Stimulated activated CD8-positive, alpha-beta memory T cell treated with anti-CD3 and anti-CD28 coated beads, Interleukin-15, amount 100 ng/mL, for 24 hours (primary cell): ENCODE measurements at regions not wholly inside any gene's neighbourhood (a gene's known extent, or its start where the extent isn't known, plus 50 kb on each side); places are given as distances from the start of the nearest gene placed in this dataset.
"Not testable (repeated sequence)": the region's sequence is repeated elsewhere in the genome, so short reads cannot be mapped to it uniquely, and the experiment has no call there.

Experiments used
- DNase-seq: peaks from one replicate; pipeline ENCODE4 v3.0.0-alpha.2; 2020; ENCODE audit warnings: low read depth

- no peak for DNase-seq
Observed at GRCh38 chr12:128078301-128078971, 188.5 kb upstream of the TMEM132C start.

GRCh38 chr12:128079446-128079845 lies 187.5 kb upstream of the TMEM132C start:
- no peak for DNase-seq

- no peak for DNase-seq
Observed at GRCh38 chr12:128083132-128083729, 183.7 kb upstream of the TMEM132C start.

- no peak for DNase-seq
Observed at GRCh38 chr12:128088926-128089325, 178.0 kb upstream of the TMEM132C start.

GRCh38 chr12:128089961-128090360 lies 177.0 kb upstream of the TMEM132C start:
- DNase-seq = no peak

- no peak for DNase-seq
Observed at GRCh38 chr12:128091101-128091720, 175.8 kb upstream of the TMEM132C start.

- DNase-seq = no peak
Observed at GRCh38 chr12:128091951-128092382, 175.0 kb upstream of the TMEM132C start.

- DNase-seq = no peak
Observed at GRCh38 chr12:128098730-128099129, 168.2 kb upstream of the TMEM132C start.

GRCh38 chr12:128103152-128103551 lies 163.8 kb upstream of the TMEM132C start:
- no peak for DNase-seq

- no peak for DNase-seq
Observed at GRCh38 chr12:128109236-128109635, 157.7 kb upstream of the TMEM132C start.

- DNase-seq = no peak
Observed at GRCh38 chr12:128109636-128110035, 157.3 kb upstream of the TMEM132C start.

- no peak for DNase-seq
Observed at GRCh38 chr12:128111333-128111732, 155.6 kb upstream of the TMEM132C start.

GRCh38 chr12:128111951-128112350 lies 155.0 kb upstream of the TMEM132C start:
- no peak for DNase-seq

- DNase-seq = not testable (repeated sequence)
Observed at GRCh38 chr12:128113250-128113649, 153.7 kb upstream of the TMEM132C start.

- DNase-seq = no peak
Observed at GRCh38 chr12:128114485-128114884, 152.5 kb upstream of the TMEM132C start.

- no peak for DNase-seq
Observed at GRCh38 chr12:128116537-128116936, 150.4 kb upstream of the TMEM132C start.

- DNase-seq = no peak
Observed at GRCh38 chr12:128120035-128120434, 146.9 kb upstream of the TMEM132C start.

- no peak for DNase-seq
Observed at GRCh38 chr12:128121424-128121823, 145.5 kb upstream of the TMEM132C start.

- DNase-seq = no peak
Observed at GRCh38 chr12:128123096-128123495, 143.9 kb upstream of the TMEM132C start.

GRCh38 chr12:128131955-128132354 lies 135.0 kb upstream of the TMEM132C start:
- no peak for DNase-seq

- DNase-seq = no peak
Observed at GRCh38 chr12:128133321-128134073, 133.5 kb upstream of the TMEM132C start.

- no peak for DNase-seq
Observed at GRCh38 chr12:128137140-128137539, 129.8 kb upstream of the TMEM132C start.

GRCh38 chr12:128138125-128138524 lies 128.8 kb upstream of the TMEM132C start:
- no peak for DNase-seq
